HG02678 (cell line): ENCODE measurements at regions not wholly inside any gene's neighbourhood (a gene's known extent, or its start where the extent isn't known, plus 50 kb on each side); places are given as distances from the start of the nearest gene placed in this dataset.

Source experiments
- ATAC-seq: cut with Tn5 transposase; IDR thresholded peaks from one replicate; pipeline ENCODE4 v1.9.1; 2021; ENCODE audit warnings: mild to moderate bottlenecking, moderate library complexity; ENCODE audit not compliant: unreplicated experiment

DNA sequence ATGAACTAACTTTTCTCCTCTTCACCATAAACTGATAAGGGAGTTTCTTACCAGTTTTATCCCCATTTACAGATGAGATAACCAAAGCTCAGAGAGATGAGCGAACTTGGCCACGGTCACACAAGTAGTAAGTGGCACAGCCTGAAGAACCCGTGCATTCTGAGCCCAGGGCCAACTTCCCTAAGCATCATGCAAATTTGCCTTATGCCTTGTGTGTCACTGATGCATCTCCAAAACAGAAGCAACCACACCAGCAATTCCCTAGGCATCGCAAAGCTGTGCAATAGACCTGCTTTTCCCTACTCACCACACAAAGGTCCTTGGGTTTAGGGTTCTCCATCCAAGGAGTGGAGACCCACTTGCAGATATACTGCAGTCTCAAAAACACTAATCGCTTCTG, 304.5 kb upstream of the KAZN start:
- ATAC-seq = no peak

DNA sequence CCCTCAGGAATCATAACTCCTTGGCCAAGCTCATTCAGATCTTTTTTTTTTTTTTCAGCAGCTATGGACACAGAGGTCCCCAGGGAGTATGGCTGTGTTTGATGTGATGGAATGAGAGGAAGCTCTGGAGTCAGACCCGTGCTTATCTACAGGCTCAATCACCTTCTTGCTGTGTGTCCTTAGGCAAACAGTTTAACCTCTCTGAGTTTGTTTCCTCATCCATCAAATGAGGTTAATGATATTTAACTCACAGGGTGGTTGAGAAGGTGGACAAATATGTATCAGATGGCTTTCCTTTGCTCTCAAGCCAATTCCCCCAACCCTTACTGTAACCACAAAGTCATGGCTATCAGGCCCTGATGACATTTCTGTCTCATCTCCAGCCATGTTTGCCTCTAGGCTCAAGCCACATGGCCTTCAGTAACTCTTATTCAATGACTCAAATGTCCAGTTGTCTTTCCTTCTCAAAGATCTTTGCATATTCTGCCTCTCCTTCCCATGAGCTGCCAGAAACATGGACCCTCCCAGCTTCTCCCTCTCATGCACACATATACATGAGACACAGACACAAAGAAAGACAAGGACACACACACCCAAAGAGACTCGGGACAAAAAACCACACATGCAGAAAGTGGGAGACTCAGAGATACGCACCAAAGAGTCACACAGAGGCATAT, 303.5 kb upstream of the KAZN start:
- ATAC-seq = no peak

DNA sequence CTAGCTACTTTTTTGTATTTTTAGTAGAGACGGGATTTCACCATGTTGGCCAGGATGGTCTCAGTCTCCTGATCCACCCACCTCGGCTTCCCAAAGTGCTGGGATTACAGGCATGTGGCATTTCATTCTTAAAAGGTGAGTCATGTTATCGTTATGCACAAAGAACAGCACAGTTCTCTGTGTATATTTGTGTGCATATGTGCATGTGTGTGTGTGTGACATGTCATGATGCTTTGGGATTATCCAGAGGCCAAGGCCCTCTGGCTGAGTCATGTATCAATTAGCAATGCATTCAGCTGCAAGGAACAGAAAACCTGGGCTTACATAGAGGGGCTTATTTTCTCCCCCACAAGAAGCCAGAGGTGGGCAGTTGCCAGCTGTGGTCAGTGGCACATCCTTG, 301.7 kb upstream of the KAZN start:
- ATAC-seq = no peak

DNA sequence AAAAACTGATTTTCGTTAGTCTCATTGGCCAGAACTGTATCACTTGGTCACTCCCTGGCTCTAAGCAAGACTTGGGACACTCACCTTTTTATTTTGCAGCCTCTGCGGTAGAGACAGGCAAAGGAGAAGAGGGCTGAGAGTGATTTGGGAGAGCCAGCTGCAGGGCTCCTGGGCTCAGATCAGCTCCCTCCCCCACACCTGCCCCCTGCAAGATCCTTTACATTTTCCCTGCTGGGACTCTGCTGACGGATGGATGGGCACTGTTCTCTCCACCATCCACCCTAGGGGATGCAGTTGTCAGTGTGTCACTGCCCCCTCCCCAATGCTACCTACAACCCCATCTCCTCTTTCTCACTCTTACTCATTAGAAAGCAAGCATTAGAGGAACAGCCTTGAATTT, 301.1 kb upstream of the KAZN start:
- ATAC-seq = no peak

DNA sequence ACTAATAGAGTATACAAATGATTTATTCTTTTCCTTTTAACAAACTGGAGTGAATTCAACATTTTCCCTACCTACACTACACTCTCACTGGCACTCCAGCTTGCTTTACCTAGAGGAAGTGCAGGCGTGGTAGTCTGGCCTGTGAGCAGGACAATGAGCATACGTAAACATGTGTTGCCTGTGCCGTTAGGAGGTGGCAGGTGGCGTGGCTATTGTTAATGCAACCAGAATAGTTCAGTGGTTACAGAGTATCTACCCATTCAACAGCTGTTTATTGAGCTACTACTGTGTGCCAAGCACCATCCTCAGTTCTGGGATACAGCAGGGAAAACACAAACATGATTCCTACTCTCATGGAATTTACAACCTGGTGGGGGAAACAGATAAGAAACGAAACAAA, 299.7 kb upstream of the KAZN start:
- no peak for ATAC-seq

DNA sequence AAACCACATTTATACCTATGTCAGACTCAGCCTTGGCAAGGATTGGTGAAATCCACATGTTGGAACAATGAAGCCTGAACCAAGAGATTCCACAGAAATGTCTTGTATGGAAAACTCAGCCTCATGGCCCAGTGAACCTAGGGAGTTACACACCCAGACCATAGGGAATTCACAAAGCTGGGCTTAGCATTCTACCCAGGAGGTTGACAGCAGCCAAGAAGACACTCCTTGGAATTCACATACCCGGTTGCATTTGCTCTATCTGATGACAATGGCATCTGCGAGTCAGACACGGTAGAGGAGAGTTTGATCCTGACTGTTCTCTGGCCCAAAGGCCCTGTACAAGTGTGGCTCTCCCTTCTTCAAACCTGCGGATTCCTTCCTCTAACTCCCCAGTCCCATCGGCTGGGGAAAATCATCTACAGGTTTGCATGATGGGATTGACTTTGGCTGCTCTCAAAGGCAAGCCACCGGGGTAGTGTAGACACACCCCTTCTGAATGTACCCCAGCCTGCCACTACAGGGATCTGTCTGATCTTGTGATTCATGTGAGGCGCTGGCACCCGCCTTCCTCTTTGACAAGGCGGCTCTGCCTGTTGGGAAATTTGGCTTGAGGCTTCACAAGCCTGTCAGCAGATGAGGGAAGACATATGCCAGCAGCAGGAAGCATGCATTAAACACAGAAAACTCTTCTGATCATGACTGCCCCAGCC, 297.3 kb upstream of the KAZN start:
- no peak for ATAC-seq

DNA sequence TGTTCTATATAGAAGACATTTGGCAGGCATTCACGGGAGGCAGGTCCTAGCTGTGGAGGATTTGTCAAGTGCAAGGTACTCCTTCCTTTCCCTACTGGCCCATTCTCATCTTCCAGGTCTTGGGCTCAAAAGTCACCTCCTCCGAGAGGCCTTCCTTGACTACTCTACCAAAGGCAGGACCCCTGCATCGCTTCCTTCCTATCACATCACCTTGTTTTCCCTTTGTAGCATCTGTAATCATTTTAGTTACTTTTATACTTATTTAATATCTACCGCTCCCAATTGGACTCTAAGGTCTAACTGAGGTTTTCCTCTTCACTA, 296.8 kb upstream of the KAZN start:
- no peak for ATAC-seq

DNA sequence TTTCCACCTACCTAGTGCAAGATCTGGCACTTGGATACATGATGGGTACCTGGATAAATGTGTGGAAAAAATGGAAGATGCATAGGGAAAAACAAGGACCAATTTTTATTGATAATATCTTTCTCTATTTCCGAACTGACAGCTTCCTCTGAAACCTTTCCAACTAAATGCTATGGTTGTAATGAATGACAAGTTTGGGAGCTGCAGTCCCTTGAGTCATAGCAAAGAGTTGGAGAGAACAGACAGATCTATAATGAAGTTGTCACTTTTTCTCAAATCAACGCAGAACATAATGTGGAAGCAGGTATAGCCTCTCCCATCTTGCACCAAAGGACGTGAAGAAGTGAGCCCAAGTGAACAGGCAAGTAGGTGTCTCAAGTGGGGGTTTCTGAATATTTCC, 296.5 kb upstream of the KAZN start:
- no peak for ATAC-seq

DNA sequence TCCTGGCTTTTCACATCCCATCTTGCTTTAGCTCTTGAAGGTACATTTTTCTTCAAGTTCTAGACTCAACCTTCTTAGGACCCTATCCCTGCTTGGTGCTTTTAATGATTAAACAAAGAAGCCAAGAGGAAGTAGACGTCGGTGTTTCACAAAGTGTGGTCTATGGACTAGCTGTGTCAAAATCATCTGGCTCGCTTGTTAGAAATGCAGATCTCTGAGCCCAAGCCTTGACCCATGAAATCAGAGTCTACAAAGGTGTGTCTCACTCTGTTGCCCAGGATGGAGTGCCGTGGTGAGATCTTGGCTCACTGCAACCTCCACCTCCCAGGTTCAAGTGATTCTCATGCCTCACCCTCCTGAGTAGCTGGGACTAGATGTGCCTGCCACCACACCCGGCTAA, 295.5 kb upstream of the KAZN start:
- no peak for ATAC-seq

DNA sequence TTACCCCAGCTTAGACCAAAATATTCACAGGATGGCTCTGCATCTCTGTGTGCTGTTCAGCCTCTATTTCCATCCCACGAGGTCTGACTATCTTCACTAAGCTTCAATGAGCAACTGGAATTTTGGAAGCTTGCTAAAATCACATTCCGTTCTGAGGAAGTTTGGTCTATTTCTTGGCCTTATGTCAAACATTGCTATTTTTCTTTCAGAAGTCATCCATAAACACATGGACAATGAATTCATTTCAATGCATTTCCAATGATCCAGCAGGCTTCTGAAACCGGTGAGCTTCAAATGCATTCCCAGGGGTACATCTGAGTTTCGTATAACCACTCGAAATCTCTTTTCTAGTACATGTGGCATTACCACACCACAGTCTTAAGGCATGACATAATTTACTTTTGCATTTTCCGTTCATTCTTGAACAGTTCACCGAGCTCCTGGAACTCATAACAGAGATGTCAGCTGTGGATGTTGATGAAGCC, 294.1 kb upstream of the KAZN start:
- no peak for ATAC-seq

DNA sequence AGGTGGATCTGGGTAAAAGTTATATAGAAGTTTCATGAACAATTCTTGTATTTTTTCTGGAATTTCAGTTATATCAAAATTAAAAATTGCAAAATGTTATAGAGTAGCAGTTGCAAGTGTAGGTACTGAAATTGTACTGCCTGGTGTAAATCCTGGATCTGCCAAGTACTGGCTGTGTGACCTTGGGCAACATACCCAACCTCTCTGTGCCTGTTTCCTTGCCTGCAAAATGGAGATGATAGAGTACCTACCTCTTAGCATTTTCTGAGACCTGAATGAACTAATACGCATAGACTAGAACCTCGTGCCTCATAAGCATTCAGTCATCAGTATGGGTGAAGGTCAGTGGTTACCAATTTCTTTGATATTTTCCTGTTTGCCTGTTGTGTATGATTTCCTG, 290.0 kb upstream of the KAZN start:
- ATAC-seq = no peak

DNA sequence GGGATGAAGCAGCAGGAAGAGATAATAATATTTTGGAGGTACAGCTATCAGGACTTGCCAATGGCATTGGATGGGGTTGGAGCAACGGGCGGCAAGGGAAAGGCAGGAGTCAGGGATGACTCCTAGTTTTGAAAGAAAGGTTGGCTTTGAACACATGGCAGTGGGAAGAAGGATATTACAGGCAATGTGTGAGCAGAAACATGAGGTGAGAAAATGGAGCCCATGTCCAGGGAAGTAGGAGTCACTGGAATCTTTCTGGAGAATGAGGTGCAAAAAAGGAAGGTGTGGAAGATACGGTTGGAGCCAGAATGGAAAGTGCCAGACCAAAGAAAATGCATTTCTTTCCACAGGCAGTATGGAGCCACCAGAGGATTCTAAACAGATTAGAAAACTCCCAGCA, 288.5 kb upstream of the KAZN start:
- ATAC-seq = no peak

DNA sequence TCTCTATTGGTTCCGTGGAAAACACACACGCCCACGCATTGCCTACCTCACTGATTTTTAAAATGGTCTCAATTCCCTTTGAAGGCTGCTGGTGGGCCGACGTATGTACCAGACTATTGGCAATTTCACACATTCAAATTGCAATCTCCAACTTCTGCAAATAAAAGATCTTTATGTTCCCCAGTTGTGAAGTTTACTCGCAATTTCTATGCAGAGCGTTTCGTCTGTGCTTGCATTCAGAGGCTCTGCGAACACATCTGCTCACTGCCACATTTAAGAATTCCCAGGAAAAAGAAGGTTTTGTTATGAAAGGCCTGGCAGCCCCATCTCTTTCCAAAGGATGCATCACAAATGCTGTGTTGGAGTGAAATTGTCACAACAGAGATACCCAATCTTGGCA, 288.0 kb upstream of the KAZN start:
- no peak for ATAC-seq

DNA sequence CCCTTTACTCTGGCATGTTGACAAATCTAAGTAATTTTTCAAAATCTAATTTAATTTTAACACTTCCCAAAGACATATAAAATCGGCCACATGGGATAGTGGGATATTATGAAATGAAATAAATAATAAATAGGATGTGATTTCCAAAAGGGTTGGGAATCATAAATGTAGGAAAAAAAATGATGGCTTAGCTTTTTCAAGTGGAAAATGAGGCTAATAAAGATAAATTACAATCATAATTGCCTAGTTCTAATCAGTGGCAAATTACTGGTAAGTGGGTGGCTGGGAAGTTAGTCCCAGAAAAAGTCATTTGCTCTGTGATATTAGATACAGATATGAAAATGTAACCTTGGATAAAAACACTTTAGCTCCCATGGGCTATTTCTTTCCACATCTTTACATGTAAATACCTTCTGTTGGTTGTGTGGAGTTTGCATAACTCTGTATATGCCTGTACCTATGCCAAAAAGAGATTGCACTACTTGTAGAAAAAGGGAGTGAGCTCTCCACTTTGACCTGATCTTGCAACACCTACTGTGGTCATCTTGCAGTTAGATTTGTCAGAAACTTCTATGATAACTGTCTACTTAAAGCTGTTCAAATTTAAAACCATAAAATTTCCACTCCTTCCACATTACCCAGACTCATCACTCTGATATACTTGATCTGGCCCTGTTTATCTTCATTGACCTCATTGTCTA, 284.6 kb upstream of the KAZN start:
- ATAC-seq = no peak

DNA sequence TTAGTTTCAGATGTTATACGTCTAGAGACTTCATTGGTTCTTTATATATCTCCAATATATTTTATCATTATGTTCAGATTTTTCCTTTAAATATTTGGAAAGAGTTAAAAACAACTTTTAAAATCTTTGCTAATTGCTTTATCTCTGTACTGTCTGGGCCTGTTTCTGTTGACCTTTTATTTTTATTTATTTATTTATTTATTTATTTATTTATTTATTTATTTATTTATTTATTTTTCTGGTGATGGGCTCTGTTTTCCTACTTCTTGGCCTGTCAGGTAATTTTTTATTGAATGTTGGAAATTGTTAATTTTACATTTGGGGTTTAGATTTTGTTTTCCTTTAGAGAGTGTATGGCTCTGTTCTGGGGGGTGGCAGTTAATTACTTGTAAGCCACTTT, 279.7 kb upstream of the KAZN start:
- ATAC-seq = no peak

DNA sequence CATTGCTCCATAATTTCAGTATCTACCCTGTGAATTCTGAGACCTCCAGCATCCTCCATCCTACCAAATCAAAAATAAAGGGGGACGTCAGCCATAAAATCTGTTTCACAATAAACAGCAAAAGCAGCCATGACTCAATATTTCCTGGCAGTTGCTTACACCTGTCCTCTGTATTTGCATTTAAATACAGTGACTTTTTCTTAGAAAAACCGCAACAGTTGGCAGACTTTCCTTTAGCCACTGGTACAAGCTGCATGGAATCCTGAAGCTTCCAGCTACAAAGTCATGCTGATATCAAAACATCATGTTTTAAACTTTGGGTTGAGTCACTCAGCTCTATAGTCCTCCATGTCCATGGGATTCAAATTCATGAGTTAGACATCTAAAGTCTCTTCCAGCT, 278.0 kb upstream of the KAZN start:
- ATAC-seq = no peak

DNA sequence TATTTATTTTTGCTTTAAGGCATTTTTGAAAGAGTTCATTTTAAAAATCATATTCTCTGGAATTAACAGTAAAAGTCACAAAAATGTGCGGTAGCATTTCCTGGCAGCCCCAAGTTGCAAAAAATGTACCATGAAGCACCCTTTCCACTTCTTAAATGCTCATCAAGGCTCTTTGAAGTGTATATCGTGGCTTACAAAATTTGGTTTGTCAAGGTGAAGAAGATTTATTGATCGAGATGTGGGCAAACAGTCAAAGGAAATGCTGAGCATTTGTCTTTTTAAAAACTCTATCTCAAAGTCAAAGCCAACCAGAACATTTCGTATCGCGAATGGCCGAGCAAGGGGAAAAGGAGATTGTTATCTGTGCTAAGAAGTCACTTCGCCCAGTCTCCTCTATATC, 277.5 kb upstream of the KAZN start:
- ATAC-seq = no peak

DNA sequence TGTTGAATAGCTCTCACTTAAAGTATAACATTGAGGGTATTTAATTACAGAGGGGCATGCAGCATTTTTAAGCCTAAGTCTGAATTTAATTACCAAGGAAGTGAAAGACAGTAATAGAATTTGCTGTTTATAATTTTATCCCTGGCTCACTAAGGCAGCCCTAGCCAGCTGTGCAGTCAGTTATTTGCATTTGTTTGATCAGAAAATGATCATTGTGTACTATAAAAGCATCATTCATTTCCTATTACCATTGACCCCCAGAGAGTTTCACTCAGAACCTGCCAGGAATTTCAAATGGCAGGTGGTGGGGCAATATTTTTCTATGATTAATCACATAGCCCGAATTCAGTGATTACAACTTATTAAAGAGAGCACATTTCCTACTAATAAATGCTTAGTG, 277.1 kb upstream of the KAZN start:
- no peak for ATAC-seq

DNA sequence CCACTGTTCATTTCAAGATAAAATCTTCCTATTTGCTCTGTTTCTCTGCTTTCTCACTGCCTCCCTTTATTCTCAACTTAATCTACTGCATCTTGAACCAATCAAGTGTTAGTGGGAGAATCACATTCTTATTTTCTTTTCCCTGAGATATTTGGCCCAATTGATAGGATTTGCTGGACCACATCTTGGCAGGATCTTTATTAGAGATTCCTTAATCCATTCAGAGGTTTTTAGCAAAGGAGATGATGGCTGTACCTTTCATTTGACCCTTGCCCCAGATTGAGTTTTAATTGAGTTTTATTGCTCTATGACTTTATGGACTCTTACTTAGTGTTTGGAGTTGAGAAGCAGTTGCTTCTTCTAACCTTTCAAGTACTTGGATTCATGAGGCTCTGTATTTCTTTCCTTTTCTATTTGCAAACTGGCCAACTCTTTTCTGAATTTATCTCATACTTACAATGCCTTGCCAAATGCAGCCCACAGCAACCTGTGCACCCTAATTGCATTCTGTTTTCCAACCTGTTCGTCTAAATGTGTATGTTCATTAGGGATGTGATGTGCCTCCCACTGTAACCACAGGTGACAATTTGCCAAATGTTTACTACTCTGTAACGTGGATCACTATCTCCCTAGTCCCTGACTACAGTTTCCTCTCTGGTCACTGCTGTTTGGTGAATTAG, 274.8 kb upstream of the KAZN start:
- ATAC-seq = no peak

DNA sequence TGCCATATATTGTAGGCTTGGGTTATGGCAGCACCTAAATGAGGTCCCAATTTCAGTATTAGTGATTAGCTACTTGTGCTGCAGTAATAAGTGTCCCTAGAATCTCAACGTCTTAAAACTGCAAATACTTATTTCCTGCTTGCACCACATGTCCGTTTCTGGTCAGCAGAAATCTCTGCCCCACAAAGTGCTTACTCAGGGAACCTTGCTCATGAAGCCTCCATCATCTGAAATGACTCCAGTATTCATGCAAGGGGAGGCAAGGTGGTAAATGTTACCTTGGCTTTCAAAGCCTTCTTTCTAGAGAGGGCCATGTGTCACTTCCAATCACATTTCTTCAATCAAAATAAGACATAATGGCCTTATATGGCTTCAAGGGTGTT, 274.2 kb upstream of the KAZN start:
- ATAC-seq = no peak

DNA sequence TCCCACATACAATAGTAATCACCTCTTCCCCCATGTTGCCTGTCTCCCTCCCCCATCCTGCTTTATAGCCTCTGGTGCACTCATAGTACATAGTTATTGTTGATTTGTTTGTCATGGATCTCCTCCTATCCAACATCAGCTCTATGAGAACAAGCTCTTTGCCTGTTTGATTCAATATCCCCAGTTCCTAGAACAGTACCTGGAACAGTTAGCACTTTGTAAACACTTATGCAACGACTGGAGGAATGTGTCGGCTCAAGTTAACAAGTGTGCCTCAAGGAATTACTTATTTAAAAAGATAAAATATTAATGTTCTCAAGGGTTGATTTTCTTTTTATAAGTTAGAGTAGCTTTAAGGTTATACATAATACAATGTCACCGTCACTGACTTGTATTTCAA, 271.6 kb upstream of the KAZN start:
- ATAC-seq = no peak

DNA sequence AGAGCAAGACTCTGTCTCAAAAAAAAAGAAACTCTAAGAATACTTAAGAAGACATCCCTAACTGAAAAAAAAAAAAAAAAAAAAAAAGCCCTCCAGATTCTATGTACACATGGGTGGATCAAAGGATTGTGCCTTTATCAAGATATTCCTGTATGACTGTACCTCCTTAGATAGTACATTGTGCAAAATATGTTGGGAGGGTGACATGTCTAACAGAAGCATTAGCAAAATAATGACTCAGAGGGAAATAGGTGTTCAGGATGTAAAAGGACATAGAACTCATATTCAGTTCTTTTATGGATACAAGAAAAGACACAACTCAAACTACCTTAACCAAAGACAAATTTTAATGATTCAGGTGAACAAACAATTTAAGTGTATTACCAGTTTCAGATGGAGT, 269.8 kb upstream of the KAZN start:
- no peak for ATAC-seq
